ENCODE measurements at regions not wholly inside any gene's neighbourhood (a gene's known extent, or its start where the extent isn't known, plus 50 kb on each side); places are given as distances from the start of the nearest gene placed in this dataset.

GRCh38 chr10:121690152-121690848 lies 92.1 kb upstream of the FGFR2 start:
- FAIRE-seq (no peak), DNase-seq (ENCODE audit: low read depth, low spot score) (no peak)
- ChIA-PET POLR2A (no interaction called here), CTCF (no interaction called here)
- Histone ChIP-seq H3K9me3 (replicated peaks; ENCODE audit: control insufficient read depth, insufficient read depth, low read length) (no peaks in the 10 kb centered on the region), H3K9ac (replicated peaks; ENCODE audit: extremely low read depth, insufficient read depth, low read length) (no peak overlapping the region), H3K4me1 (ENCODE audit: control insufficient read depth, extremely low read depth, insufficient read depth, low read length) (no peaks in the 10 kb centered on the region), H3K79me2 (ENCODE audit: control insufficient read depth, insufficient read depth, low read length) (no peaks in the 10 kb centered on the region), H3K36me3 (ENCODE audit: control insufficient read depth in 2 of 2, extremely low read depth in 1 of 2, insufficient read depth in 2 of 2, low read length in 2 of 2) (no peaks in the 10 kb centered on the region), H2AFZ (ENCODE audit: low read depth, low read length) (no peak overlapping the region), H3K4me2 (ENCODE audit: insufficient read depth, low read length) (no peak overlapping the region), H4K20me1 (replicated peaks; ENCODE audit: control insufficient read depth, extremely low read depth, insufficient read depth, low read length) (no peaks in the 10 kb centered on the region), H3K9me1 (replicated peaks; ENCODE audit: control insufficient read depth, extremely low read depth, insufficient read depth, low read length) (no peaks in the 10 kb centered on the region), H3K4me3 (replicated peaks in 1 of 3; ENCODE audit: insufficient read depth in 1 of 3, low read depth in 1 of 3, low read length in 3 of 3) (no peak overlapping the region), H3K27me3 (ENCODE audit: control insufficient read depth in 2 of 2, insufficient read depth in 2 of 2, low read length in 2 of 2) (no peaks in the 10 kb centered on the region), H3K27ac (ENCODE audit: insufficient read depth, low read depth, low read length) (no peak overlapping the region)
- intact Hi-C loops (cut with micrococcal nuclease) (no loop called here), dilution Hi-C loops (cut with MboI; ENCODE audit: extremely low pct_ligation_motif_present, low sequenced_read_pairs) (no loop called here)
- no peak for TF ChIP-seq CTCF (IDR thresholded peaks at IDR 0.05; ENCODE audit: extremely low read depth in 1 of 2, insufficient read depth in 1 of 2, low read depth in 1 of 2, low read length in 2 of 2)
- no peak for TF ChIP-seq JUN (IDR thresholded peaks at IDR 0.05; ENCODE audit: borderline replicate concordance, insufficient read depth, insufficient read length, low read depth)
- TF ChIP-seq EZH2 (IDR thresholded peaks at IDR 0.05; ENCODE audit: borderline replicate concordance, low read depth, low read length, severe bottlenecking): no peak
- TF ChIP-seq GATA2 (IDR thresholded peaks at IDR 0.05; ENCODE audit: insufficient read depth, insufficient read length, low read depth, low read length): no peak
- TF ChIP-seq MAX (IDR thresholded peaks at IDR 0.05; ENCODE audit: insufficient read depth, insufficient read length): no peak
- TF ChIP-seq MYC (IDR thresholded peaks at IDR 0.05; ENCODE audit: low read depth, low read length): no peak
- TF ChIP-seq POLR2AphosphoS5 (IDR thresholded peaks at IDR 0.05; ENCODE audit: insufficient read depth, low read depth, low read length): no peak
- TF ChIP-seq FOS (IDR thresholded peaks at IDR 0.05; ENCODE audit: borderline replicate concordance, insufficient read depth, low read length): no peak
- TF ChIP-seq POLR2A (IDR thresholded peaks at IDR 0.05; ENCODE audit: low read depth, low read length): no peak
- no TSS peak for BruUV-seq (replicated peaks)
